RPMI8226 (cell line): ENCODE measurements at regions not wholly inside any gene's neighbourhood (a gene's known extent, or its start where the extent isn't known, plus 50 kb on each side); places are given as distances from the start of the nearest gene placed in this dataset.

Source experiments
- DNase-seq: peaks from one replicate; pipeline ENCODE4 v3.0.0-alpha.2; 2015

- no peak for DNase-seq
These were observed 255.8 kb upstream of the CDIN1 start for GRCh38 chr15:36323615-36324014.

GRCh38 chr15:36325206-36325605 lies 254.2 kb upstream of the CDIN1 start:
- DNase-seq, result no peak

GRCh38 chr15:36329592-36329991 lies 249.8 kb upstream of the CDIN1 start:
- DNase-seq, result no peak

- no peak for DNase-seq
These were observed 248.8 kb upstream of the CDIN1 start for GRCh38 chr15:36330598-36330997.

GRCh38 chr15:36331531-36332275 lies 247.7 kb upstream of the CDIN1 start:
- DNase-seq, result no peak

- no peak for DNase-seq
These were observed 247.1 kb upstream of the CDIN1 start for GRCh38 chr15:36332301-36332700.

- no peak for DNase-seq
These were observed 246.5 kb upstream of the CDIN1 start for GRCh38 chr15:36332896-36333295.

GRCh38 chr15:36334059-36334458 lies 245.4 kb upstream of the CDIN1 start:
- DNase-seq, result no peak

- no peak for DNase-seq
These were observed 244.2 kb upstream of the CDIN1 start for GRCh38 chr15:36335224-36335623.

- DNase-seq, result no peak
These were observed 243.8 kb upstream of the CDIN1 start for GRCh38 chr15:36335659-36336058.

- DNase-seq, result no peak
These were observed 234.5 kb upstream of the CDIN1 start for GRCh38 chr15:36344887-36345286.

- no peak for DNase-seq
These were observed 232.1 kb upstream of the CDIN1 start for GRCh38 chr15:36347272-36347858.

- no peak for DNase-seq
These were observed 223.0 kb upstream of the CDIN1 start for GRCh38 chr15:36356466-36356865.

- no peak for DNase-seq
These were observed 222.3 kb upstream of the CDIN1 start for GRCh38 chr15:36356978-36357601.

- no peak for DNase-seq
These were observed 221.3 kb upstream of the CDIN1 start for GRCh38 chr15:36358094-36358493.

GRCh38 chr15:36358523-36358922 lies 220.9 kb upstream of the CDIN1 start:
- no peak for DNase-seq

- no peak for DNase-seq
These were observed 220.1 kb upstream of the CDIN1 start for GRCh38 chr15:36359286-36359685.

GRCh38 chr15:36361351-36361870 lies 218.0 kb upstream of the CDIN1 start:
- no peak for DNase-seq

GRCh38 chr15:36362509-36362915 lies 216.9 kb upstream of the CDIN1 start:
- no peak for DNase-seq

- DNase-seq, result no peak
These were observed 216.1 kb upstream of the CDIN1 start for GRCh38 chr15:36363335-36363734.

GRCh38 chr15:36364377-36364776 lies 215.0 kb upstream of the CDIN1 start:
- no peak for DNase-seq

- DNase-seq, result no peak
These were observed 213.5 kb upstream of the CDIN1 start for GRCh38 chr15:36365963-36366362.

- no peak for DNase-seq
These were observed 209.2 kb upstream of the CDIN1 start for GRCh38 chr15:36370051-36370730.

GRCh38 chr15:36370731-36371112 lies 208.7 kb upstream of the CDIN1 start:
- DNase-seq, result no peak
